Body of pancreas (tissue), 4 donors: ENCODE measurements at regions not wholly inside any gene's neighbourhood (a gene's known extent, or its start where the extent isn't known, plus 50 kb on each side); places are given as distances from the start of the nearest gene placed in this dataset.

Experiments used
- ATAC-seq: fragments of 150-250 bp; one replicate; pipeline ENCODE4 v1.9.1; 2016
- DNase-seq, 4 donors: peaks; one replicate each; pipeline ENCODE4 v3.0.0-alpha.2; 2019
- H3K27ac ChIP-seq, 4 donors: fragments of 200-600 bp; sonication (generic); 1 replicate in 3 of 4; 2 replicates in 1 of 4; pipeline versions ENCODE4 v1.5.1 to v1.6.1; 2016 to 2019; ENCODE audit warnings: mild to moderate bottlenecking in 1 of 4, mixed read lengths in 1 of 4, moderate library complexity in 1 of 4
- H3K27me3 ChIP-seq, 2 donors: fragments of 200-600 bp; sonication (generic); one replicate each; pipeline ENCODE4 v1.6.0; 2016; ENCODE audit warnings: mild to moderate bottlenecking in 1 of 2
- H3K36me3 ChIP-seq, 2 donors: fragments of 200-600 bp; sonication (generic); replicated peaks in 1 of 2; 2 replicates each; pipeline ENCODE4 v1.5.1; 2016; ENCODE audit warnings: low read depth in 2 of 2; ENCODE audit not compliant: insufficient read depth in 1 of 2
- H3K4me1 ChIP-seq: fragments of 200-600 bp; sonication (generic); one replicate; pipeline ENCODE4 v1.6.0; 2016
- H3K4me3 ChIP-seq, 2 donors: fragments of 200-600 bp; sonication (generic); 1 replicate in 1 of 2; 2 replicates in 1 of 2; pipeline ENCODE4 v1.5.1; 2016 to 2019
- H3K9me3 ChIP-seq, 3 donors: fragments of 200-600 bp; sonication (generic); 1 replicate in 2 of 3; 2 replicates in 1 of 3; pipeline ENCODE4 v1.5.1; 2016
- CTCF ChIP-seq, 7 experiments: fragments of 450-650 bp in 4 of 7; fragments of 200-600 bp in 3 of 7; sonication (generic) in 3 of 7; IDR thresholded peaks; one replicate each; pipeline ENCODE4 v1.5.1; 2016 to 2019; ENCODE audit warnings: antibody characterized with exemption in 7 of 7
- POLR2A ChIP-seq, 3 donors: fragments of 450-650 bp; IDR thresholded peaks; one replicate each; pipeline ENCODE4 v1.6.1; 2016; ENCODE audit warnings: antibody characterized with exemption in 3 of 3, mild to moderate bottlenecking in 2 of 3
- WGBS, 2 donors: methylation state at CpG; one replicate each; pipeline ENCODE4 v1.1.5; 2017; 5-methylcytosine and 5-hydroxymethylcytosine counted together
- intact Hi-C: fragments of 100-400 bp; cut with DNase I; formaldehyde crosslinking; loops from one replicate; pipeline ENCODE4 v1.15.1; 2023

GRCh38 chr5:135240781-135241360 lies 158.2 kb downstream of the MACROH2A1 start:
- intact Hi-C loops, result no loop called here
- Histone ChIP-seq H3K27me3 (no peaks in the 10 kb centered on the region), H3K9me3 (no peaks in the 10 kb centered on the region), H3K4me3 (no peak overlapping the region), H3K4me1 (no peaks in the 10 kb centered on the region), H3K27ac (no peak overlapping the region), H3K36me3 (no peaks in the 10 kb centered on the region)
- TF ChIP-seq CTCF (IDR thresholded peaks at IDR 0.05), result no peak
- TF ChIP-seq POLR2A (IDR thresholded peaks at IDR 0.05), result no peak
- no peak for DNase-seq
- 67 to 71% methylated on average over 2 of the region's 2 CpGs for WGBS, 2 donors
- ATAC-seq, result no peak

GRCh38 chr5:135240283-135240633 lies 158.8 kb downstream of the MACROH2A1 start:
- no peak for ATAC-seq
- no peaks in the 10 kb centered on the region for H3K36me3 ChIP-seq
- H3K9me3 ChIP-seq, result no peaks in the 10 kb centered on the region
- WGBS, 2 donors, result 76 to 89% methylated on average over 3 of the region's 3 CpGs
- no peak overlapping the region for H3K4me3 ChIP-seq
- intact Hi-C loops, result no loop called here
- H3K27ac ChIP-seq, result no peak overlapping the region
- no peaks in the 10 kb centered on the region for H3K27me3 ChIP-seq
- no peak for DNase-seq
- H3K4me1 ChIP-seq, result no peaks in the 10 kb centered on the region
- TF ChIP-seq POLR2A (IDR thresholded peaks at IDR 0.05) (no peak), CTCF (IDR thresholded peaks at IDR 0.05) (no peak)

GRCh38 chr5:135239453-135240282 lies 159.4 kb downstream of the MACROH2A1 start:
- Histone ChIP-seq H3K36me3 (no peaks in the 10 kb centered on the region), H3K27ac (no peak overlapping the region), H3K9me3 (no peaks in the 10 kb centered on the region), H3K27me3 (no peaks in the 10 kb centered on the region), H3K4me1 (no peaks in the 10 kb centered on the region), H3K4me3 (no peak overlapping the region)
- ATAC-seq (no peak), DNase-seq (peak in 1 of 4 donors; percentile 5)
- 80% methylated on average over 11 of the region's 11 CpGs for WGBS, 2 donors
- intact Hi-C loops, result no loop called here
- TF ChIP-seq POLR2A (IDR thresholded peaks at IDR 0.05) (no peak), CTCF (IDR thresholded peaks at IDR 0.05) (no peak)

- TF ChIP-seq CTCF (IDR thresholded peaks at IDR 0.05) (no peak), POLR2A (IDR thresholded peaks at IDR 0.05) (no peak)
Observed at GRCh38 chr5:135238622-135239452, 160.2 kb downstream of the MACROH2A1 start.

More at GRCh38 chr5:135238622-135239452, 160.2 kb downstream of the MACROH2A1 start:
- H3K27me3 ChIP-seq, result no peaks in the 10 kb centered on the region
- H3K27ac ChIP-seq, result no peak overlapping the region
- H3K9me3 ChIP-seq, result no peaks in the 10 kb centered on the region
- ATAC-seq, result no peak
- H3K4me3 ChIP-seq, result no peak overlapping the region
- intact Hi-C loops, result no loop called here
- H3K4me1 ChIP-seq, result no peaks in the 10 kb centered on the region
- DNase-seq, result peak in 1 of 4 donors; percentile 4
- WGBS, 2 donors, result 68 to 76% methylated on average over 6 to 11 of the region's 11 CpGs
- no peaks in the 10 kb centered on the region for H3K36me3 ChIP-seq
